ENCODE measurements at regions not wholly inside any gene's neighbourhood (a gene's known extent, or its start where the extent isn't known, plus 50 kb on each side); places are given as distances from the start of the nearest gene placed in this dataset.
"Not testable (repeated sequence)": the region's sequence is repeated elsewhere in the genome, so short reads cannot be mapped to it uniquely, and the experiment has no call there.

DNA sequence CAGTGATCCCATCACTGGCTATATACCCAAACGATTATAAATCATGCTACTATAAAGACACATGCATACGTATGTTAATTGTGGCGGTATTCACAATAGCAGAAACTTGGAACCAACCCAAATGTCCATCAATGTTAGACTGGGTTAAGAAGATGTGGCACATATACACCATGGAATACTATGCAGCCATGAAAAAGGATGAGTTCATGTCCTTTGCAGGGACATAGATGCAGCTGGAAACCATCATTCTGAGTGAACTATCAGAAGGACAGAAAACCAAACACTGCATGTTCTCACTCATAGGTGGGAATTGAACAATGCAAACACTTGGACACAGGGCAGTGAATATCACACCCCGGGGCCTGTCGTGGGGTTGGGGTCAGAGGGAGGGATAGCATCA, 1335.4 kb downstream of the EPHA7 start:
- not testable (repeated sequence) for DNase-seq (ENCODE audit: low spot score)

DNA sequence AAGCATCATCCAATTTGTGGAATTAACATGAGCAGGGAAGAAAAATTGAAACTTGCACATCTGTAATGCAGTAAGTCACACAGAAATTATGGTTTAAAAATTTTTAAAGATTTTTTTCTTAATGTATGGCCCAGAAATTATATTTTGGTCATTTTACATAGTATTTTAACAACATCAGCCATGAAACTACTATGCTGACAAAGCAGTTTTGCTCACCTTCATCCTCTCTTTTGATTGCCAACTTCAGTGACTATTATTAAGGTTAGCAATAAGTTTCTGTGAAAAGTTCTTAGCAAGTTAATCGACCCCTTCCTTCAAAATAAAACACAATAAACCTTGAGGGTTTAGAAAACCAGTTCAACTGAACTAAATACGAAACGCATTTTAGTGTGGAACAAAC, 1347.0 kb downstream of the EPHA7 start:
- no peak for DNase-seq (ENCODE audit: low spot score)

- no peak for DNase-seq (ENCODE audit: low spot score)
Measured at GRCh38 chr6:92069781-92070180, 1349.6 kb downstream of the EPHA7 start.

DNA sequence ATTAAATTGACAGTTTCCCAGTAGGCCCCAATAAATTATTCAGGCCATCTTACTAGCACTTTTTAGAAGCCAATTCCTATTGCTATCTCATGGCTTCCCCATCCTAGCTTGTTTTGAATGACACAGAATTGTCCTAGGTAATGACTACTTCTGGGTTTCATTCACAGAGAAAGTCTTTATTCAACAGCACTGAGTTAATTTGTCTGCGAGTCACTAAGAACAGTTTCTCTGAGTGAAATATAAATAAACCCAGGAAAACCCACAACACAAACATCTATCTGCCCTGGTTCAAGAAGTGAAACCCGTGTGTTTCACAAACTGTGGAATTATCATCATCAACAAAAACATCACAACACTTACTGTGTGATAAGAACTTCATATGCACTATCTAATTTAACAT, 1366.8 kb downstream of the EPHA7 start:
- DNase-seq (ENCODE audit: low spot score): no peak

DNA sequence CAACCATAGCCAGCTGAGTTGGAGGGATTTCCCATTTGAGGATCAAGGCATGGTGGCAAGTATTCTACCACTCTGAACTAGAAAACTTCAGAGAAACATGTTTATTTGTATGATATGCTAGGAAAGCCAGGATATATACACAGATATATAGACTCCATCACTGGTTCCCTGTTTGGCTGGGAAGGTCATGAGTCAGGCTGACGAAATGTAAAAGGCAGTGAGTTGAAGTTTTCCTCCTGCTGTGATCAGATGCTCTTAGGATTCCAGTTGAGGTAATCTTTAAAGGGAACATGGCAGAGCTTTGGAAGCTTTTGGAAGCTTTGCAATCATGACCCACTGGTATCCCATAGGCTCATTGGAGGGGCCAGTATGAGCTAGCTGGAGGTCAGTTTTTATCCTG, 1369.1 kb downstream of the EPHA7 start:
- DNase-seq (ENCODE audit: low spot score): no peak

- no peak for DNase-seq (ENCODE audit: low spot score)
Measured at GRCh38 chr6:92047860-92048259, 1371.5 kb downstream of the EPHA7 start.

DNA sequence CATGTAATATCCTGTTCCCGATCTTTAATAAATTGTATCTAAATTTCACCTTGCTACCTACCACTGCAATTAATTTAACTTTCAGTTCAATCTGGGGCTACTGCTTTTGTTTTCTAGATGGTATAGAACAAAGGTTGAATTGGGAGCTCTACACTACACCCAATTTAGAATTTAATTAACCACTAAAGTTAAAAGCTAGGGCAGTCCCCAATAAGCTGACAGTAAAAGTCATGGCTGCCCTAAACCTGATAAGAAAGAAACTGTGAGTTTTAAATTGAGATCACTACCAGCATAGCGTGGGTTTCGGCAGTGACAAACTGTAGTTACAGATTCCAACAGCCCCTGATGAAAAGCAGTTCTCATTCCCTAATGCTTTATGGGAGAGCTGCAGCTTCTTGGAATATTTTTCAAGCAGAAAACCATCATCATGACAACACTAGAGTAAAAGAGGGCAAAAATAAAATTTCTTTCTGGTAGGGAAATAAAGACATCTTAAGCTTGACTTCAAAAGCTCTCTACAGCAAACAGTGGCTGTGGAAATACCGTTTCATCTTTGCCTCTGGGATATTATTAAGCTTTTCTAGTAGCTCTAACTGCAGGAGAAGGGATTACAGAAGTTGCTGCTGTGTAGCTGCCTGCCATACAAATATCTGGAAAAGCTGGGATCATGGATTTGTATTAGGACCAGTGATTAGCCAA, 1372.1 kb downstream of the EPHA7 start:
- DNase-seq (ENCODE audit: low spot score): no peak

DNA sequence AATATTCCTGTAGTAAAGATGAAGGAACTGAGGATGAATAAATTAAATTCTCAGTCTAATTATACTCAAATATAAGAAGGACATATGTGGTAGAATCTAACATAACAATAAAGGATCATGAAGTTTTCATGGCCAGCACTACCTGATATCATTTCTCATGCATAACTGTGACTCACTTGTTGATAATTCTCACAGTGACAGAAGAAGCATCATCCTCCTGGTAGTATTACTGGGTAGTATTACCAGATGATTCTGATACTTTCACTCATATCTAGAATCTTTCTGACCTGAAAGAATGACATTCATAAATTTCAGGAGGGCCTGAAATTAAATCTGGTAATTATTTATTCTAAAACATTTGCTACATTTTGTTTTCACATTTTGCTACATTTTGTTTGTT, 1375.0 kb downstream of the EPHA7 start:
- no peak for DNase-seq (ENCODE audit: low spot score)

GRCh38 chr6:92043777-92044176, 1375.6 kb downstream of the EPHA7 start:
- no peak for DNase-seq (ENCODE audit: low spot score)

DNA sequence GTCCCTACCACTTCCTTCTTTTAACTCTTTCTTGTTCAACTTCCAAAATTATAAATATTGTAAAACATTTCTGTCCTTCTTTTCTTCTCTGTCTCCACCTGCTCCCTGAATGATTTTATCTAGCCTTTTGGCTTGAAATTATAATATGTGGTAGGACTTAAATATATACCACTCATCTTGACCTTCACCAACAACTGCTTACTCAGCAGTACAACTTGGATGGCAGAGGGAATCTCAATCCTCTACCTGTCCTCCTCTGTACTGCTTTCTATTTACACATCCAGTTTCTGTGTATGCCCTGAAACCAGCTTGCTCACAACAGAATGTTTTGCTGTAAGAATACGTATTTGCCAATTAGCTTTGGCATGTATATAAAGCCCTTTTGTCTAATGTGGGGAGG, 1392.5 kb downstream of the EPHA7 start:
- DNase-seq (ENCODE audit: low spot score): no peak

DNA sequence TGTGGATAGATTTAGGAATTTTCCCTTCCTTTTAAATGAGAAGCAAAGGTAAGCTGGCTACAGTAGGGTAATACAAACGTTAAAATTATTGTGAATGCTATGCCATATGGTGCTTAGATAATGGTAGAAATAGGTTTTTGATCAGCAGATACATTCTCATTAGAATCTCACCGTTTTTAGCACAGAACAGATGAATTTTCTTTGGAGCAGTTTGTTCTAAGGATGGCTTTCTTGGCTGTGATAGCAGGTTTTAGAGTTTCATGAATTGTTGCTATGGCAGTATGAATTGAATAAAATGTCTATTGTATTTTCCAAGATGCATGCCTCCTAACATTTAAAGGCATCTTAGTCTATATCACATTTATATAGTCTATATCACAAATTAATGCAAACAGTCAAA, 1394.5 kb downstream of the EPHA7 start:
- DNase-seq (ENCODE audit: low spot score): no peak

DNA sequence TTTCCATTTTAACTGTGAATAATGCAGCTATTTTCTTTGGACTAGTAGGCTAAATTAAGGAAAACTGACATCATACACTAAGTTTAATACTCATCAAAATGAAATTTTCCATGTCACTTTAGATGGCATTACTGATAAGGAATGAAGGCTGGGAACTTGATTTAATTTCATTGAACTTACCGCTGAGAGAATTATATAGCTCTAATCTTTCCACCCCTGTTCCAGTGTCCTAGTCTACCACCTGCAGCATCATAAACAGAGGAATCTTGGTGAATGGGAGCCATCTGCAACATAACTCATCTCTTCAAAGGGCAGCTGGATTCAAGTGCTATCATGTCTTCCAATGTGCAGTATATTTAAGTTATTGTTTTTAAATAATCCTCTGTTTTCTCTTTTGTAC, 1395.2 kb downstream of the EPHA7 start:
- DNase-seq (ENCODE audit: low spot score): no peak

- DNase-seq (ENCODE audit: low spot score): no peak
Measured at GRCh38 chr6:92023410-92023966, 1395.9 kb downstream of the EPHA7 start.

DNA sequence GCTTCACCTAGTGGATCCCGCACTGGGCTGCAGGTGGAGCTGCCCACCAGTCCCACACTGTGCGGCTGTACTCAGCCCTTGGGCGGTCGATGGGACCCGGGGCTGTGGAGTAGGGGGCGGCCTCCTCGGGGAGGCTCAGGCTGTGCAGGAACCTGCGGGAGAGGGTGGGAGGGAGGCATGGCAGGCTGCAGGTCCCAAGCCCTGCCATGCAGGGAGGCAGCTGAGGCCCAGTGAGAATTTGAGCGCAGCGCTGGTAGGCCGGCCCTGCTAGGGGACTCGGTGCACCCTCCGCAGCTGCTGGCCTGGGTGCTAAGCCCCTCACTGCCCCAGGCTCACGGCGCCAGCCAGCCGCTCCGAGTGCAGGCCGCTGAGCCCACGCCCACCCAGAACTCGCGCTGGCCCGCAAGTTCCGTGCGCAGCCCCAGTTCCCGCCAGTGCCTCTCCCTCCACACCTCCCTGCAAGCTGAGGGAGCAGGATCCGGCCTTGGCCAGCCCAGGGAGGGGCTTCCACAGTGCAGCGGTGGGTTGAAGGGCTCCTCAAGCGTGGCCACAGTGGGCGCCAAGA, 1407.6 kb downstream of the EPHA7 start:
- no peak for DNase-seq (ENCODE audit: low spot score)

GRCh38 chr6:92008757-92009502, 1410.4 kb downstream of the EPHA7 start:
- DNase-seq (ENCODE audit: low spot score): no peak

DNA sequence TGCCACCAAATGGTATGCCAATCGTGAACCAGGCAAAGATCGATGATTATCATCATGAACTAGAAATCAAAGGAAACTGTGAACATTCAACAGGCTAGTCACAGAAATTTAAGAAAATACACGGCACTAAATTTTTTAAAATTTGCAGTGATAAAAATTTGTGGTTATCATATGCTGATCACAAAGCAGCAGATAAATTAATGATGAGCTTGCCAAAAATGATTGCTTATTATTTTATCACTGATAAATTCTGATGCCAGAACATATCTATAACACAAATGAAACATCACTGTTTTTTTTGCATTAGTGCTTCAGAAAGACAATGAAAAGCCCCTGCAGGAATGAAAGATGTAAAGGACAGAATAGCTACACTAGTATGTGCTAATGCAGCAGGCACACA, 1413.2 kb upstream of the MAP3K7 start:
- DNase-seq (ENCODE audit: low spot score): no peak

- no peak for DNase-seq (ENCODE audit: low spot score)
Measured at GRCh38 chr6:91994787-91995186, 1407.9 kb upstream of the MAP3K7 start.

DNA sequence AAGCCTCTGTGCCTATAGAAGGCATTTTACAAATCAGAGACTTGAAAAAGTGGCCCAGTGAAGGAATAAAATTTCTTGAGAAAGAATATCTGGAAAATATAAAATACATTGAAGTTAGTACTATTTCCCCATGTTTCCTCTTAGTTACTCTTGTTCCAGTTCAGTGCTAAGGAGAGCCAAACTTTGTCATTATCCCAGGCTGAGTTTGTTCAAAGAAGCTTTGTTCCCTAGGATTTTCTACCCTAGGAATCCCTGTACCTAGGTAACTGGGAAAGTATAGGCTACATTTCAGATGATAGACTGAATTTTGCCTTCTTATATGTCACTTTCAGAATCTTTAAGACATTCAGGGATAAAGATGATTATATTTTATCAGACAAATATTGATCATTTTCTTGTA, 1395.7 kb upstream of the MAP3K7 start:
- DNase-seq (ENCODE audit: low spot score): no peak

- DNase-seq (ENCODE audit: low spot score): no peak
Measured at GRCh38 chr6:91976797-91977196, 1389.9 kb upstream of the MAP3K7 start.

GRCh38 chr6:91970700-91971099, 1383.8 kb upstream of the MAP3K7 start:
- DNase-seq (ENCODE audit: low spot score): no peak

- DNase-seq (ENCODE audit: low spot score): no peak
Measured at GRCh38 chr6:91965872-91966271, 1379.0 kb upstream of the MAP3K7 start.

GRCh38 chr6:91961671-91962070, 1374.8 kb upstream of the MAP3K7 start:
- DNase-seq (ENCODE audit: low spot score): no peak

GRCh38 chr6:91961236-91961635, 1374.4 kb upstream of the MAP3K7 start:
- no peak for DNase-seq (ENCODE audit: low spot score)

Data from HT-29 (cell line).